Activated CD4-positive, alpha-beta T cell treated with anti-CD3 and anti-CD28 coated beads for 4 hours (primary cell): ENCODE measurements at regions not wholly inside any gene's neighbourhood (a gene's known extent, or its start where the extent isn't known, plus 50 kb on each side); places are given as distances from the start of the nearest gene placed in this dataset.
"Not testable (repeated sequence)": the region's sequence is repeated elsewhere in the genome, so short reads cannot be mapped to it uniquely, and the experiment has no call there.

Source experiments
- DNase-seq, 2 donors: peaks; one replicate each; pipeline ENCODE4 v3.0.0-alpha.2; 2020

DNA sequence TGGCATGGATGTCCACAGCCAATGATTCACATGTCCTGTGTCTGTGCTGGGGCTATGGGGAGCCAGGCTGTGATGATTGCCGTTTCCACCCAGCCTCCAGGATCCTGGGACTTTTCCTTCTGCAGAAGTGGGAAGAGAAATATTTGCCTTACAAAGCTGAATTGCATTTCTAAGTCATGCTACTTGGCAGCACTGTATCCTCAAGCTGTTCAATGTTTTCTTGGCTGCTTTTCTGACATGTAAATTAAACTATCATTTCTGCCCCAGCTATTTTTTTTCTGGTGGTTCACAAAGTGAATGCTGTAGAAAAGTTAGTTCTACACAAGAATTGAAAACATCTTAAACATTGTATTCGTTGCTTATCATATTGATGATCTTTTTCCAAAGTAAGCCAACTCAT is 51.9 kb upstream of the TCERG1L start:
- DNase-seq: no peak

DNA sequence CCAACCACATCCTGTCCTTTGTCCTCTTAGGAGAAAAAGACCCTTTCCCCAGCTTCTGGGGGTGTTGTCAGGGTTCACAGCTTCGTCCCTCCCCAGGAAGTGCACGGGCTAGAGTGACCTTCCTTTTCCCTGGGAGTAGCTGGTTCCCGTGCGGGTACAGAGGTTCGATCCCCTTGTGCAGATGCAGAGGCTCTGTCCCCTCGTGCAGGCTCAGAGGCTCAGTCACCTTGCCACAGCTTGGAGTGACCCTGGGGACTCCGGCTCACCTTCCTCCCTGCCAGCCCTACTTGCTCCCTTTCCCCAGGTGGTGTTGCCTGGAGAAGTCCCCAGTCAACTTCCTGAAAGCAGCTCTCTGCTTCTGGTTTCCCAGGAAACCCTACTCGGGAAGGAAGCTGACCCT is 60.0 kb upstream of the TCERG1L start:
- no peak for DNase-seq

DNA sequence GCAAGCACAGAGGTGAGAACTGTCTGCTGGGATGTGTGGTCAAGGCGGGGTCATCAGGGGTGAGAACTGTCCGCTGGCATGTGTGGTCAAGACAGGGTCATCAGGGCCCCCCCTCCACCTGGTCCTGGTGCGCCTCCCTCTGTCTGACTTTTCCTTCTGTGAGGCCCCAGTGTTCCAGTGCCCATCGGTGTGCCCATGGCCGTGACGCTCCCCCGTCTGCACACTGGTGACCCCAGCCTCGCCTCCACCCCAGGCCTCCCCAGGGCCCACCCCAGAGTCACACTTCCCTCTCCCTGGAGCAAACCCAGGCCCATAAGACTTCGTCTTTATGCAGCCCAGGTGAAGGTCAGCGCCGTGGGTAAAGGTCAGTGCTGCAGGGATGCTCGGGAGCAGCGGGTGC is 70.1 kb upstream of the TCERG1L start:
- DNase-seq: no peak

DNA sequence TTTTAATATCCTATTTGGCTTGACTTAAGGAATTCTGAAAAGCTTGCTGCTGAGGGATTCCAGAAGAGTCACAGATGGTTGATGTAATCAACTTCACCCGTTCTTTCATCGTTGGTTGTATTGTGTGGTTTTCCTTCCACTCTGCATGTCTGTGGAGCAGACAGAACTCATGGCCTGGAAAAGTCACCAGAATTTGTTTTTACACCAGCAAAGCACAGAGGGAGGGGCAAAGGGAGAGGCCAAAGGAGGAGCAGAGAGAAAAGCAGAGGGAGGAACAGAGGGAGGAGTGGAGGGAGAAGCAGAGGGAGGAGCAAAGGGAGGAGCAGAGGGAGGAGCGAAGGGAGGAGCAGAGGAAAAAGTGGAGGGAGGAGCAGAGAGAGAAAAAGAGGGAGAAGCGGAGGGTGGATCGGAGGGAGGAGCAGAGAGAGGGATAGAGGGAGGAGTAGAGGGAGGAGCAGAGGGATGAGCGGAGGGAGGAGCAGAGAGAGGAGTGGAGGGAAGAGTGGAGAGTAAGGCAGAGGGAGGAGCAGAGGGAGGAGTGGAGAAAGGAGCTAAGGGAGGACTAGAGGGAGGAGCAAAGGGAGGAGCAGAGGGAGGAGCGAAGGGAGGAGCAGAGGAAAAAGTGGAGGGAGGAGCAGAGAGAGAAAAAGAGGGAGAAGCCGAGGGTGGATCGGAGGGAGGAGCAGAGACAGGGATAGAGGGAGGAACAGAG is 73.8 kb upstream of the TCERG1L start:
- not testable (repeated sequence) for DNase-seq

DNA sequence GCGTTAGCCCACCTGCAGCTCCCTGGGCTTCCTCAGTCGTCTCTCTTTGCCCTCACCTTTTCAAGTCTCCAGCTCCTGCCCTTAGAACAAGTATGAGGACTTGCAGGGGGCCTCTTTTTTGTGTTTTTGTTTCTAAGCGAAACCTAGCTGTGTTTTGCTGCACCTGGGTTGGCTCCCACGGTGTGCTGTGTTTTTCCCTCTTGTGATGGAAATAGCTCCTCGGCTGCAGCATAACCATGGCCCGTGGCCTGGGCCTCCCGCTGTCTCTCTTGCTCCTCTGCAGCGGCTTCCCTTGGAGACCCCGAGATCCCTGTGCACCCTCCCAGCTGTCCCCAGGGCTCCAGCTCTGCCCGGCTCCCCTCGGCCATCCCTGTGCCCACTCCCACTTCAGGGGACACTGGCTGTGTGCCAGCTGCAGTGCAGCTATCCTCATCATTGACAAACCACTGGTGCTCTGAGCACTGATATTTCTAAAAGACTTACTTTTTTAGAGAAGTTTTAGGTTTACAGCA is 75.6 kb upstream of the TCERG1L start:
- no peak for DNase-seq

DNA sequence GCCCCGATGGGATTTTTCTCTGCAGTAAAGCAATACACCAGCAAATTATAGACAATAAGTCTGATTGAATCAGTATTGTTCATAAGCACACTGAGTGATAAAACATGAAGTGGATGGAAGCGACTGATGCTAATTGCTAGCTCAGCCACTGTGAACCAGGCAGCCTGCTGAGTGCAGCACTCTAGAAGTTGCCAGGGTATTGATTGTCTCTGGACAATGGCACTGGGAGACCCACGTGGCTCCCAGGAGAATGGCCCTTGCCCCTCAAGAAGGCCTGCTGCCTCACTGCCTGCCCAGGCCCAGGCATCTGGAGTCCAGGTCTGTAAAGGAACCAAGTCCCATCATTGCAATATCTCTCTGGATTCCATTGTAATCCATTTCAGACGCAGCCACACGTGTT is 80.4 kb upstream of the TCERG1L start:
- no peak for DNase-seq

DNA sequence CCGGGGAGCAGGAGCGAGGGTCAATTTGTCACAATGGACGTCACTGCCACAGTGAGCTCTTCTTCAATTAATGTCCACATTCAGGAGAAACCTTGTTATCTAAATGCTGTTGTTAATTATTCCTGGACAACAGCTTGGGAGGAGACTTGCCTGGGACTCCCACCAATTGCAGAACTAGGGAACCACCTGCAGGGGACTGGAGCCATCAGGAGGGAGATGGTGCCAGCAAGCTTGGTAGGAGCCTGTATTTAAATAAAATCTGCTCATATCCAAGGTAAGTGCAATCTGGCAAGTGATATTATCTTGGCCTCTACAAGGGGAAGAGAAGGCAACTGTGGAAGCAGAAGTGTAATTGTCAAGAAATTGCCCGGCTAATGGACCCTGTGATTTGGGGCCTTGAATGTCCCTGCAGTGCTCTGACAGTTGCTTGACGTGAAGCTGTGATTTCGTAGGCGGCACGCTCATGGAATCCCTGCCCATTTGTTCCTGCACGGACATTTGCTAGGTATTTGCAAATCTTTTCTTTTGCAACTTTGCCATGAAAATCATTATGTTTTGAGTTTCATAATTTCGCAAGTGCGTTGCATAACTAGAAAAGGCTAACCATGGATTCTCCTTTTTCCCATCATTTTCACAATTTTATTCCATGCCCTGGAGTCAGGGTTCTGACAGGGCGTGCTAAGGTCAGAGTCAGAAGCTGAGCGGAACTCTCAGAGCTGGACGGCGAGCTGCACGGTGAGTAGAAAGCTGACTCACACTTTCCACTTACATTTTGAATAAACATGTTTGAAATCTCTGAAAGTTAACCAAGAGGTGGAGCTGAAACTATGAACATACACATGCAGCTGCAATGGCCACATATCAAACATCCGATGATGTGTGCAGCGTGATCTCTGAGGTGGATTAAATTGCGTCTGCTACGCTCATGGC is 84.9 kb upstream of the TCERG1L start:
- no peak for DNase-seq

GRCh38 chr10:131398166-131398565 is 86.6 kb upstream of the TCERG1L start:
- DNase-seq: no peak

GRCh38 chr10:131399981-131400380 is 88.5 kb upstream of the TCERG1L start:
- no peak for DNase-seq

- DNase-seq: no peak
Observed at GRCh38 chr10:131400513-131400912, 89.0 kb upstream of the TCERG1L start.

DNA sequence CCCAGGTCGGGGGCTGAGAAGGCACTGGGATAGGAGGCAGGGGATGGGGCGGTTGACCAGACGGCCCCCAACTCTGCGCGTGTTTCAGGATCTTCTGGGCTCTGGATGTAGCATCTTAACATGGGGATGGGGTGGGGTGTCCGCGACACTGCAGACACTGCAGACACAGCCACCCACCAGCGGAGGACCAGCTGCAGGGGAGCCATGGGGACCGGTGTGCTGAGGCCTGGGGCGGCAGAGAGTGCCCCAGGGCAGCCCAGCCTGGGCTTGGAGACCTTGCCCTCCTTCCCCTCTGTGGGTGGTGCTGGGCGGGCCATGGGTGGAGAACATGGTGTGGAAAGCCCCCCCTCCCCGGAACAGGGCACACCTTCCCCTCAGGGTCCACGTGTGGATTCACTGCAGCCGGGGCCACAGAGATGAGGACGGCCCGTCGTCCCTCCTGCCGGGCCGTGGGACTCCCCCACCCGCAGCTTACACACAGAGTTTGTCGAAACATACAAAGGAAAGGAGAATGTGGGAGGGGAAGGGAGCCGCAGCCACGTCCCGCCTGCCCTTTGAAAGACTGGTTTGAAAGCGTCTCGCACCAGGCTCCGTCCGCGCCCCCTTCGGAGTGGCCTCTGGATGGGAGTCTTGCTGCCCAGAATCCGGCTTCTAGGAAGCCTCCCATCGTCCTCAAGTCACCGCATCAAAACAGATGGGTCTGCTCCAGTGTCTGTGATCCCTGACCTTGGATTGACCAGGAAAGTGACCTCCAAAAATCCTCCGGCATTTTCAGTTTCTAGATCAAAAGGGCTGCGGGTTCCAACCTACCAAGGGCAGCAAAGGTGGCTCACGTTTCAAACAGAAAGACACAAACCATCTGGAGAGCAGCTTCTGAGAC is 91.5 kb upstream of the TCERG1L start:
- DNase-seq: no peak

- DNase-seq: no peak
Observed at GRCh38 chr10:131403936-131404335, 92.4 kb upstream of the TCERG1L start.

DNA sequence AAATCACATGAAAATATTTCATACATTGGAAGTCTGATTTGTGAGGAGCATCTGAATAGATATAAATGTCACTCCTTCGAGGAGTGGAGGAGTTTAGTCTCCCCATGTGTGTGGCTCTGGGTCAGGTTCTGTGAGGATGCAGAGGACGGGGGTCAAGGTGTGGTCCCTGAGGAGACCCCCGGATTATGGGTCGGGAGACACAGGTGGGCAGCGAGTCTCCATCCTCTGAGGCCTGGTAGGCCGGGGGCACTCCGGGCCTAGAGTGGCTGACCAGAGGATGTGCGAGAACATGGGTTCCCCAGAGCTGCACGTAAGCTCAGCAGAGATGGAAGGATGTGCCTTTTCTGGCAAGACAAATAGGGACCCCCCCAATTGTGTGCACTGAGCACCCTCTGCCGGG is 93.4 kb upstream of the TCERG1L start:
- no peak for DNase-seq

GRCh38 chr10:131406676-131407392 is 95.3 kb upstream of the TCERG1L start:
- no peak for DNase-seq

GRCh38 chr10:131418681-131419080 is 107.2 kb upstream of the TCERG1L start:
- DNase-seq: no peak

DNA sequence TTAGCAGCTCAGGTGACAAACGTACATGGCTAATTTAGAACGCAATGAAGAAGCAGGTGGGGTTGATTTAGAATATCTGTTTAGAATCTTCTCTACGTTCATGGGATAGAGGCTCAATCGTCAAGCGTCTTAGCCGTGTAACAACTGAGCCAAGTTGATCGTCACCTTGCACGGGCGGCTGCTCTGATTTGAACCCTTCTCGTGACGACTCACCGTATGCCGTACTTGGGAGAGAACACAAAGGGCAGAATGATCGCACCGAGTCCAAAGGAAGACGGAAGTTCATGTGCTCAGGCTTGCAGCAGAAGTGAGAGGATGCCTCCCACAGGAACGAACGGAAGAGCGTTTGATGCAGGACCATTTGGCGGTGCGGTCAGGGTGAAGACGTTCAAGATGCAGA is 108.3 kb upstream of the TCERG1L start:
- no peak for DNase-seq

GRCh38 chr10:131420867-131421266 is 109.3 kb upstream of the TCERG1L start:
- DNase-seq: no peak

DNA sequence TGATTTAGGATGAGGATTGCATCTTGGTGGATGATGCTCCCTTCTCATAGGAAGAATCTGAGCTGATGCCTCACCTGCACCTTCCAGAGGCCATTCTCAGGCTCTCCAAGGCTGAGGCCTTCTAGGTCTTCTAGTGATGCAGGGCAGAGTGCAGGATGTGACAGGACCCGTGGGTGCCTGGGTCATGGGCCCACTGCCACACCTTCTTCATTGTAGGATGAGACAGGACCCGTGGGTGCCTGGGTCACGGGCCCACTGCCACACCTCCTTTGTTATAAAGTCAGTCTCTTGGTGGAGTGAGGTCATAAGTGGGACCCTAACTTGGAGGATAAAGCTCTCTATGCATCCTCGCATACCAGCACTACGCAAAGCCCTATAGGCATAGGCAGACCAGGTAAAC is 109.9 kb upstream of the TCERG1L start:
- DNase-seq: no peak

DNA sequence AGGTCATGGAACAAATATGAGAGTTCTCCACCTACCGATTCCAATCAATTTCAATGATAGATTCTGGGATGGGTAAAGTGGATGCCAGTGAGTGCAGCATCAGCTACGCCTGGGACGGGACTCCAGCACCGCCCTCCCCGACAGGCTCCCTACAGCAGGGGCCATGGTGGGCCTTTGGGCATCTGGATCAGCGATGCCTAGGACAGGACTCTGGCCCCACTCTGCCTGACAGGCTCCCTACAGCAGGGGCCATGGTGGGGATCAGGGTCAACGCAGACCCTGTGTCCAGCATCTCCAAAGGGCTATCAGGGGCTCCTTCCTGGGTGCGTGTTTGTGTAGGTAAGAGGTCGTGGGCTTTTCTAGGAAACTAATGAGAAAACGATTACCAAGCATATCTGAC is 111.2 kb upstream of the TCERG1L start:
- DNase-seq: no peak

- DNase-seq: no peak
Observed at GRCh38 chr10:131424053-131424452, 112.5 kb upstream of the TCERG1L start.

- DNase-seq: no peak
Observed at GRCh38 chr10:131424836-131425491, 113.4 kb upstream of the TCERG1L start.
